ENCODE measurements at regions not wholly inside any gene's neighbourhood (a gene's known extent, or its start where the extent isn't known, plus 50 kb on each side); places are given as distances from the start of the nearest gene placed in this dataset.

DNA sequence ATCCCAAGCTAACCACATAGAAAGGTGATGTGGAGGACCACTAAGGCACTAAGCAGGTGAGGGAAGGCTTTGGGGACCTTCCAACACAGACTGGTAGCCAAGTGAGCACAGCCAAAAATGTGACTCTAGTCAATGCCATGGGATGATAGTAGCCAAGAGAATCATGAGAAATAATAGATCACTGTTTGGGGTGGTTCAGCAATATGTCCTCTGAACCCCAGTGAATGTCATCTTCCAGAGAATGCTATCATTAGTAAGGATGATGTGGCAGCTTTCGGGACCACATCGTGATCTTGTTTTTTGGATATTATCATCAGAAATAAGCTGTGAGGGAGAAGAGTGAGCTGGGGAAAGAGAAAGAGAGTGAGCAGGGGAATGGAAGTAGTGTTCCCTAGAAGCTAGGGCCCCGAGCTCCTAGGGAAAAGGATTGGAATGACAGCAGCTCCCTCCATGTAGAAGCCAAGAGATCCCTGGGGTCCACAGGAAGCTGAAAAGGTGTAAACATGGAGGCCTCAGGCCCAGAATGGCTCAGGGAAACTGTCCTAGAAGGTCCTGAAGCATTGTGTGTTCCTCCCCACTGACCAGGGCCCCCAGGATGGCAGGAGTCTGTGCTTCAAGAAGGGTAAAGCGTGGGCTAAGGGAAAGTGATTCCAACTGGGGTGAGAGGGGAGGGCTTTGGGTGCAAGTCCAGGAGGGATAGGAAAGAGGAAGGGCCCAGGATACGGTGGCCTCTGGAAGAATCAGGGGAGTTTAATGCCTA, 56.6 kb upstream of the KLF13 start:
- 94% methylated on average over 5 of the region's 5 CpGs for WGBS
- Histone ChIP-seq H3K4me3 (ENCODE audit: low read depth, low read length) (no peak overlapping the region), H3K4me1 (ENCODE audit: insufficient read depth) (peaks cover 2% of the 10 kb centered on the region), H3K27ac (ENCODE audit: low read depth) (no peak overlapping the region), H3K36me3 (ENCODE audit: insufficient read depth) (no peaks in the 10 kb centered on the region)
- DNase-seq (ENCODE audit: extremely low spot score): no peak

DNA sequence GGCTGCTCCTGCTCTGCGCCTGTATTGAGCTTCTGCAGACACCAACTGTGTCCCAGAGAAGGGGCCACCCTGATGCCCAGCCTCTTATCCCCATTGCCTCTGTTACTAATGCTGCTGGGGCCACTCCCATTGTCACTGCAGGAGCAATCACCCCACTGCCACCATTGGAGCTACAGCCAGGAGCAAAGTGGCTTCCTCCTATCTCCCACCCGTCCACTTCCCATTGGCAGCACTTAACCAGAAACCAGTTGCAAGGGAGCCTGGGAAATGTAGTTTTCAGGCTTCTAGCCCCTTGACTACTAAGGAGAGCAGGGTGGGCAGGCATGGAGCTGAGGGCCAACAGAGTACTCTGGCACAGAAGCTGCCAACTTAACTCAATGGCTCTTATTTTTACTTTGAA, 55.9 kb upstream of the KLF13 start:
- WGBS: 81% methylated on average over 2 of the region's 2 CpGs
- H3K4me1 ChIP-seq (ENCODE audit: insufficient read depth): peaks cover 2% of the 10 kb centered on the region
- H3K4me3 ChIP-seq (ENCODE audit: low read depth, low read length): no peak overlapping the region
- no peak for DNase-seq (ENCODE audit: extremely low spot score)
- H3K27ac ChIP-seq (ENCODE audit: low read depth): no peak overlapping the region
- H3K36me3 ChIP-seq (ENCODE audit: insufficient read depth): no peaks in the 10 kb centered on the region

DNA sequence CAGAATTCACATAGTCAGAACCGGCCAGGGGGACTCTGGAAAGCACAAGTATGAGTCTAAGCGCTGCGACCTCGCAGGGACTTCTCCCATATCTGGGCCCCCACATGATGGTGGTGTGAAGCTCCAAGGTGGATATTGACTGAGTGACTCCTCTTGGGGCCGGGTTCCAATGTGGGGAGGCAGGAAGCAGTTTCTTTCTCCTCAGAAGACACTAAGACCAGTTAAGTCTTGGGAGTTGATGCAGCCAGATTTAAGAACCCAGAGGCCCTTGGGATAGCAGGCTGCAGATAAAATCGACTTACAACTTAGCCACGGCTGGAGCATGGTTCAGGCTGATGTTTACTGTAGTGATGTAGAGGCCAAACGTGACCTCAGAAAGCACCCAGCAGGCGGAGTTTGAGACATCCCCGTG, 55.4 kb upstream of the KLF13 start:
- H3K27ac ChIP-seq (ENCODE audit: low read depth): no peak overlapping the region
- no peaks in the 10 kb centered on the region for H3K36me3 ChIP-seq (ENCODE audit: insufficient read depth)
- DNase-seq (ENCODE audit: extremely low spot score): no peak
- 73% methylated on average over 10 of the region's 10 CpGs for WGBS
- no peak overlapping the region for H3K4me3 ChIP-seq (ENCODE audit: low read depth, low read length)
- H3K4me1 ChIP-seq (ENCODE audit: insufficient read depth): peaks cover 2% of the 10 kb centered on the region

DNA sequence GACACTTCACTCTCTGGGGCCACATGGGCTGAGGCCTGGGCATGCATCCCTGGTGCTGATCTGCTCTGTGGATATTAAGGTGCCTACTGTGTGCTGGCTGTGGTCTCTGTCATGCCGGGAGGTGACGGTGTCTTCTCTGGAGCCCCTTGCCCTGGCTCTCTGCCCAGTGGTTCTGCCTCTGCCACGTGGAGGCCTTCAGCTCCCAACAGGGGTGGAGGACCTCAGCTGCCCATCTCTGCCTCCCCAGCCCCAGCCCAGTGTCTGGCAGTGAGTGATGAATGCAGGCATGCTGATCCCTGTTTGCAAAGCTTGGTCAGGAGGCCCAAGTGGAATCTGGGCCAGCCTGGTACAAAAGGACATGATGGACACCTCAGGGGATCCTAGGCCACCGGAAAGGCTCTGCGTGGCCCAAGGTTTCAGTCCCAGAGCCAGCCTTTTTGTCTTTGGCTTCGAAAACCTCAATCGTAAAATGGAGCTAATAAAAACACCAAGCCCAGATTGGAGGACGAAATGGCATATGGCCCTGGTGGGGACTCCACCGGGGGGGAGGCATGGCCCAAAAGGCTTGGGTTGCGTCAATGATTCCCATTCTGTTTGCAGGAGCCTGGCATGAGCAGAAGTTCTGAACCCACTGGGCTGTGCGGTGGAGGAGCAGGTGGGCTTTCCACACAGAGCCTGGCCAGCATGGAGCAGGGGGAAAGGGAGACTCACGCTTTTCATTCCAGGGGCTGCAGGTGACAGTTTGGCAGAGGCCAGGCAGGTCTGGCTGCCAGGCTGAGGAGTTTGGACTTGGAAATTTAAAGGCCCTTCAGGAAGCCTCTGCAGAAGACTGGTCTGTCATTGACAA, 54.7 kb upstream of the KLF13 start:
- DNase-seq (ENCODE audit: extremely low spot score): no peak
- no peaks in the 10 kb centered on the region for H3K4me1 ChIP-seq (ENCODE audit: insufficient read depth)
- no peaks in the 10 kb centered on the region for H3K36me3 ChIP-seq (ENCODE audit: insufficient read depth)
- H3K27ac ChIP-seq (ENCODE audit: low read depth): no peak overlapping the region
- H3K4me3 ChIP-seq (ENCODE audit: low read depth, low read length): no peak overlapping the region
- WGBS: 86% methylated on average over 12 of the region's 12 CpGs

DNA sequence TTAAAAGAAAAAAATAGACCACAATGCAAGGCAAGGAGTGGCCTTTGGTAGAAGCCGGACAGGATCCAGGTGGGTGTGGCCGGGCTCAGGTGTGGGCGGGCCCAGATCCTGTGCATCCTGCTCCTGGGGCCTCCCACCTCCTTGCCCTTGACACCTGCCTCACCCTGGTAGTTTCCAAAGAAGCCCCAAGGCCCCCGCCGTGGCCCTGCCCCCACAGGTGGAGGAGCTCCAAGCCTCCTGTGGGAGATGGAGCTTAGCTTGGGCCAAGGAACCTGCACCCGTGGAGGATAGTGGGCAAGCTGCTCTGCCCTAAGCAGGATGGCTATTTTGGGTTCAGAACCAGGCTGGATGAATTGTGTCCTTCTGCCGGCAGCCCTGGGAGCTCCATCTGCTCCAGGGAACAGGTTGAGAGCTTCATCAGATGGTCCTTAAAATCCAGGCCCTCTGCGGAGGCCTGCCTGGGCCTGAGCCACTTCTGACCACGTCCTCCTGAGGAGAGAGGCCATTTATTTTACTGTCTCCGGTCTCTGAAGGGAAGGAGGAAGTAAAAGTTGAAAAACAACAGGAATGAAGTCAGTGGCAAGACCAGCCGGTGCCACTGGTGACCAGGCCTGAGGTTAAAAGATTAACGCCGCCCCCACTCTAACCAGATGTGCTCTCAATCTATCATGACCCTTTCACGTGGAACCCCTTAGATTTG, 53.9 kb upstream of the KLF13 start:
- no peaks in the 10 kb centered on the region for H3K4me1 ChIP-seq (ENCODE audit: insufficient read depth)
- no peak for DNase-seq (ENCODE audit: extremely low spot score)
- H3K27ac ChIP-seq (ENCODE audit: low read depth): peak overlapping the region; percentile 49
- no peak overlapping the region for H3K4me3 ChIP-seq (ENCODE audit: low read depth, low read length)
- H3K36me3 ChIP-seq (ENCODE audit: insufficient read depth): no peaks in the 10 kb centered on the region
- 80% methylated on average over 14 of the region's 14 CpGs for WGBS

- H3K4me3 ChIP-seq (ENCODE audit: low read depth, low read length): no peak overlapping the region
- no peak overlapping the region for H3K27ac ChIP-seq (ENCODE audit: low read depth)
- no peak for DNase-seq (ENCODE audit: extremely low spot score)
- H3K4me1 ChIP-seq (ENCODE audit: insufficient read depth): no peaks in the 10 kb centered on the region
- no peaks in the 10 kb centered on the region for H3K36me3 ChIP-seq (ENCODE audit: insufficient read depth)
- 90% methylated on average over 20 of the region's 20 CpGs for WGBS
Measured at GRCh38 chr15:31273258-31273941, 53.2 kb upstream of the KLF13 start.

DNA sequence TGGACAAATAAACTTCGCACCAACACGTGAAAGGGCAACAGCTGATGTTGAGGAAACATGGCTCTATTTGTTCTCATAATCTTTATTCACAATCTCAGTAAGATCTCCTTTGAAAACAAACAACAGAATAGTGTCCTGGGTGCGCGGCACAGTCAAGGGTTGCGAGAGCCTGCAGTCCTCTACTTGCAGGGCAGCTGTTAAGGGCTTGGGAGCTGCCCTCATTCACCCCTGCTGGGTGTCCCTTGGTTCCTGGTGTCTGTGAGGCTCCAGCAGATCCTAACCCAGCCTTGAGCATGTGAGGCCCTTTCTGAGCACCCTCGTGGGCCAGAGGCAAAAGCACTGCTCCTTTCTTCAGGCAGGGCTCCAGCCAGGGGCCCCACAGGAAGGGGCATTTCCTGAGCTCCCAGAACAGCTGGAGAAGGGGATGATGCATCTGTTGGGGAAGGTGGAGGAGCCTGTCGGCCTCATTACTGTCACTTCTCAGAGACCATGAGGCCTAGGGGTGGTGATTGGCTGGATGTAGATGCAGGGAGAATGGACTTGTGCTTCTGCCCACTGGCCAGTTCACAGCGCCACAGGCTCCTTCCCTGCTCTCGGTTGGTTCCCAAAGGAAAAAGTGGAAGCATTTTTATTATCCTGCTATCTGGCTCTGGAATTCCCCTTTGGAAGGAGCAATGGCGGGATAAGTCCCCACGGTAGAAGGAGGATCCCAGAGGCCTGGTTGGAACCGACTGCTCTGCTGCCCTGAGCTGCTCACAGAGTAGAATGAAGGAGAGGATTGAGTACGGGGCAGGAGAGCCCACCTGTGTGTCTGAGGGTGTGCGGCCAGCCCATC, 51.9 kb upstream of the KLF13 start:
- H3K36me3 ChIP-seq (ENCODE audit: insufficient read depth): no peaks in the 10 kb centered on the region
- no peaks in the 10 kb centered on the region for H3K4me1 ChIP-seq (ENCODE audit: insufficient read depth)
- 67% methylated on average over 14 of the region's 14 CpGs for WGBS
- H3K4me3 ChIP-seq (ENCODE audit: low read depth, low read length): no peak overlapping the region
- no peak for DNase-seq (ENCODE audit: extremely low spot score)
- no peak overlapping the region for H3K27ac ChIP-seq (ENCODE audit: low read depth)

DNA sequence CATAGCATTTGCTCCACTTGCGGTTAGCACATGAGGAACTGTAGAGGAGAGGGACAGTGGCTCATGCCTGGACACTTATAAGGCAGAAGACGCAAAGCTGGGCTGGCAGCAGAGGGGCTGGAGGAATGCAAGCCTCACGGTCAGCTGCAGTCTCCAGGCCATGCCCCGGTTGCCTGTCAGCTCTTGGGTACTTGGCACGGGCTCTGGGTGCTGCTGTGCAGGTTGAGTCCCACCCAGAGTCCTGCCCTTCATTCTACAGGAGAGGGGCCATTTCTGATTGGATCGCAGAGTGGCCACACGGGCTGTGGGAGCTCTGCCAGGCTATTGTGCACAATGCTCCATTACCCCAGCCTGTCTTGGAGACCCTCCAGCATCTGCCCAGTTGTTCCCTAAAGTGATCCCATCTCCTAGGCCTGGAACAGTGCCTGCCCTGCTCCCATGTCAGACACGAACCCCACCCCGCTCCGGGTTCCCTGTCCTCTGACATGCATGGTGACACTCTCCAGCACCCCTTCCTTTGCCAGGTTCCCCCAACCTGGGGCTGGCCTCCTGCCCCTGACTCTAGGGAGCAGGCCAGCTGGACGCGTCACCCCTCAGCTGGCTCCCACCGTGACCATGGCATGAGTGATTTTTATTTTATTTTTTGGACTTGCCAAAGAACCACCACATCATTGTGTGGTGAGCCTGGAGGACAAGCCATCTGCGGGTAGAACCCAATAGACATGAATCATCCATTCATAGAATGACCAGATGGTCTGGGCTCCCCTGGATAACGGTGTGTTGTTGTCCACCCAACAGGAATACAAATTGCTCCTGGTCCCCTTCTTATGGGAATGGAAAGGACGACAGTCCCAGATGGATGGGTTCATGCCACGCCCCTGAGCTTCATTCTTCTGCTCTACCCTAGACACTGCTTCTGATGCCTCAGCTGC, 51.0 kb upstream of the KLF13 start:
- Histone ChIP-seq H3K27ac (ENCODE audit: low read depth) (no peak overlapping the region), H3K4me3 (ENCODE audit: low read depth, low read length) (no peak overlapping the region), H3K4me1 (ENCODE audit: insufficient read depth) (no peaks in the 10 kb centered on the region), H3K36me3 (ENCODE audit: insufficient read depth) (no peaks in the 10 kb centered on the region)
- DNase-seq (ENCODE audit: extremely low spot score): no peak
- 92% methylated on average over 17 of the region's 17 CpGs for WGBS

DNA sequence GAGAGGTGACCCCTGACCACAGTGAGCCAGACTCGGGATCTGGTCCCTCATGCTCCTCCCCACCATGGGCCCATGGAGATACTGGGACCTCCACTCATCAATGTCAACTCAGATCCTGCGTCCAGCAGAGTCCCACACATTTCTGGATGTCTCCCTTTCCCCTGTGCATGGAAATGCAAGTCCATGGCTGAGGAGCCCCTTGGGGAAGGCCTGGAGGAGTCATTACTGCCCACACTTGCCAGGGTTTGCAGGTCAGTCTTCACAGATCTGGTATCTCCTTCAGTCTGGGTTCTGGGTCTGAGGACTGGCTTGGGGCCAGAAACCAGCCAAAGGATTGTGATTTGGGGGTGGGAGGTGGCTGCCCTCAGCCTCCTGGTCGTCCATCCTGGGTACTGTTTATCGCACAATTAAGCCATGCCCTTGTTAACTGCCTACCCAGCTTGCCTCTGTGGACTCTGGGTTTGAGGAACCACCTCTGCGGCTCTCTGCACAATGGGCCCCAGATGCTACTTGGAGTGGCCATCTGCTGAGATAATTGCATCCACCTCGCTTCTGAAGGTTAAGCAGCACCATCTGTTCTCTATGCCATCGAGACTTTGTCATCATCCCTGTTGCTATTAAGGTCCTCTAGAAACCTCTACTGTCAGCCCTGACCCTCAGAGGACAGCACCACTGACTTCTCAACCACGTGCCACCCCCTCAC, 49.9 kb upstream of the KLF13 start:
- WGBS: 93% methylated on average over 8 of the region's 8 CpGs
- DNase-seq (ENCODE audit: extremely low spot score): no peak
- Histone ChIP-seq H3K36me3 (ENCODE audit: insufficient read depth) (no peaks in the 10 kb centered on the region), H3K4me1 (ENCODE audit: insufficient read depth) (no peaks in the 10 kb centered on the region), H3K4me3 (ENCODE audit: low read depth, low read length) (no peak overlapping the region), H3K27ac (ENCODE audit: low read depth) (no peak overlapping the region)

Measured in urinary bladder (tissue), 3 donors.